HPDE6-E6E7 (cell line): ENCODE measurements at regions not wholly inside any gene's neighbourhood (a gene's known extent, or its start where the extent isn't known, plus 50 kb on each side); places are given as distances from the start of the nearest gene placed in this dataset.
A peak's percentile ranks its signal among the peaks of the same experiment; 100 is the strongest.

Experiments used
- DNase-seq: peaks from one replicate; pipeline ENCODE4 v3.0.0; 2011; ENCODE audit warnings: missing footprints; ENCODE audit errors: extremely low spot score

DNA sequence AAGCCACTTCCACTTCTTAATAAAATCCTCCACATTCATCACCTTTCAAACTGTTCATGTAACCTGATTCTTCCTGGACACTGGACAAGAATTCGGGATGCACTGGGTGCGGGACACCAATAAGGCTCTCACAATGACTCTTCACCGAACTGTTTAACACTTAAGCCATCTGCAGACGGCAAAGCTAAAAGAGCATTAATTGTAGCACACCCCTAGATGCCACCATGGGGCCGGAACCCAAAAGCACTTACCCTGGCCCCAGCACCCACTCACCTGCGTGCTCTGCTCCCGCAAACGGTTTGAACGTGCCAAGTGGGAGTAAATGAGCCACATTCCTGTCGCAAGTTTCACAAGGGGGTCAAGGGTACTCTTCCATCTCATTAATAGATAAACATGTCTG lies 254.3 kb upstream of the PRR20A start:
- DNase-seq, result no peak

DNA sequence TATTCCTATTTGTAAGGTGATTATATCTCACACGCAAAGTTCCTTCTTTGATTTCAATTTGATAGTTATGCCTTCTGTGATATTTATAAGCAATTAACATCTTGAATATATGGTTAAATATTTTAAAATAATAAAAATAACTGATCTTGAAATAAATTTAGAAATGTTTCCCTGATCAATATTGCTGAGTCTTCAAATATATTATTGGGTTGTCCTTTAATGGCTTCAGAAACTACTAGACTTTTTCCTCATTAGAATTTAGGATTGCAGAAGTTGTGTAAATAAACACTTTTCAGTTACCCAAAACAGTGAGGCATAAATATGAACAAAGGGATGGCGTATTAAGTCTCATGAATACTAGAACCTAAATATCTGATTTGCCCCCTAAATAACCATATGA lies 252.3 kb upstream of the PRR20A start:
- no peak for DNase-seq

DNA sequence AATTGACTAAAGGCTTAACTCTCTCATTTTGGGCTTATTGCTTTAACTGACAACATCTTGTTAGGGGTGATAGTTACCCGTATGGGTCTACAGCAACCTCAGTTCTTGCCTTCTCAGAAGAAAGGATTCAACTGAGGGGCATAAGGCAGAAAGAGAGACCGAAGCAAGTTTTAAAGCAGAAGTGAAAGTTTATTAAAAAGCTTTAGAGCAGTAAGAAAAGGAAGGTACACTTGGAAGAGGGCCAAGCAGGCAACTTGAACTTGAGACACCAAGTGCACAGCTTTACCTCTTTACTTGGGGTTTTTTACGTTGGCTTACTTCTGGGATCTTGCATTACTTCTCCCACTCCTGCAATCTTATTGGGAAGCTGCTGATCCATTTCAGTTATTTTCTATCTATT lies 246.9 kb upstream of the PRR20A start:
- no peak for DNase-seq

DNA sequence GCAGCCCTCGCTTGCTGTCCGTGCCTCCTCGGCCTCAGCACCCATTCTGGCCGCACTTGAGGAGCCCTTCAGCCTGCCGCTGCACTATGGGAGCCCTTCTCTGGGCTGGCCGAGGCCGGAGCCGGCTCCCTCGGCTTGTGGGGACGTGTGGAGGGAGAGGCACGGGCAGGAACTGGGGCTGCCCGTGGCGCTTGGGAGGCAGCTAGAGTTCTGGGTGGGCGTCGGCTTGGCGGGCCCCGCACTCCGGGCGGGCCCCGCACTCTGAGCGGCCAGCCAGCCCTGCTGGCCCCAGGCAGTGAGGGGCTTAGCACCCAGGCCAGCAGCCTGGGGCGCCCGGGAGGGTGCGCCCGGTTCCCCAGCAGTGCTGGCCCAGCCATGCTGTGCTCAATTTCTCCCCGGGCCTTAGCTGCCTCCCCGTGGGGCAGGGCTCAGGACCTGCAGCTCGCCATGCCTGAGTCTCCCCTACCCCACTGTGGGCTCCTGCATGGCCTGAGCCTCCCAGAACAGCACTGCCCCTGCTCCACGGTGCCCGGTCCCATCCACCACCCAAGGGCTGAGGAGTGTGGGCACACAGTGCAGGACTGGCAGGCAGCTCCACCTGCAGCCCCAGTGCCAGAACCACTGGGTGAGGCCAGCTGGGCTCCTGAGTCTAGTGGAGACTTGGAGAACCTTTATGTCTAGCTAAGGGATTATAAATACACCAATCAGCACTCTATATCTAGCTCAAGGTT lies 240.0 kb upstream of the PRR20A start:
- no peak for DNase-seq

DNA sequence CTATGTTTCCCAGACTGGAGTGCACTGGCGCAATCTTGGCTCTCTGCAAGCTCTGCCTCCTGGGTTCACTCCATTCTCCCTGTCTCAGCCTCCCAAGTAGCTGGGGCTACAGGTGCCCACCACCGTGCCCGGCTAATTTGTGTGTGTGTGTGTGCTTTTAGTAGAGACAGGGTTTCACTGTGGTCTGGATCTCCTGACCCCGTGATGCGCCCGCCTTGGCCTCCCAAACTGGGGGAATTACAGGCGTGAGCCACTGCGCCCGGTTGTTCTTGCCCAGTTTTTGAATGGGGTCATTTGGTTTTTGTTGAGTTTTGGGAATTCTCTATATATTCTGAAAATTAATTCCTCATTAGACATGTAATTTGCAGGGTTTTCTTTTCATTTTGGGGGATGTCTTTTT lies 238.4 kb upstream of the PRR20A start:
- DNase-seq, result no peak

DNA sequence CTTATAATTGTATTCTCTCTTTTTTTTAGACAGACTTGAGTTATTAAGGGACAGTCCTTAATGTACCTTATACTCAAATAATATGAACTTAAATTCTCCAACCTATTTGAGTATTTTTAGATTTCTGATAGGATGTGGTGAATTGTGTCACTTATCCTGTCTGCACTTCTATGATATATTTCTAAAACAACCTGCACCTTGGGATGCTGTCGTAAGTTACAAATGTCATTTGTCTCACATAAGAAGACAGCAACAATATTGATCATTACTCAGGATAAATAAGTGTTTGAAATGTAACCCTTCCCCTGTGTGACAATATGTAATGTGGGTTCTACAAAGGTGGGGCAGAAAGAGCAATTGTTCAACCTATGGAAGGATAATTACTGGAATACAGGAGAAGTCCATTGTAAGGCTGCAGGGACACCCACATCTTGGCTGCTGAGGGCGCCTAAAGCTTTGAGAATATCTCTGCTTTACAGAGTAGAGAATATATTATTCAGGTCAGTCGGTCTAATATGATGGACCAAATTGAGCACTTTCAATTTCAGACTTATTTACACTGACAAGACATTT lies 236.9 kb upstream of the PRR20A start:
- DNase-seq, result no peak

DNA sequence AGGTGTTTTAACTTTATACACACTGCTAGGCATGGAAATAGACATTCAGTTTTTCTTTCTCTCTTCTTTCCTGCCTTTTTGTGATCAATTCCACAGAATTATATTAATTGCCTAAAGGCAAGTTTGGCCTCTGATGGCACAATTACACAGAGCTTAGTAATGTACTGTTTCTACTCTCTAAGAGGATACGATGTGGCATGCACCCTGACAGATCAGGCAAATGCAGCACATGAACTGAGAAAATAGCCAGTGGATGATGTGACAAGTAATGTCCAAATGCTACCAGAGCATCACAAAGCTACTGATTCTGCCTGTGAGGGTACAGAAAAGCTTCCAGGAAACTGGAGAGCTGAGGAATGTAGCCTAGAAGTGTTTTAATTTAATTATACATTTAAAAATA lies 233.8 kb upstream of the PRR20A start:
- DNase-seq, result peak; percentile 1

DNA sequence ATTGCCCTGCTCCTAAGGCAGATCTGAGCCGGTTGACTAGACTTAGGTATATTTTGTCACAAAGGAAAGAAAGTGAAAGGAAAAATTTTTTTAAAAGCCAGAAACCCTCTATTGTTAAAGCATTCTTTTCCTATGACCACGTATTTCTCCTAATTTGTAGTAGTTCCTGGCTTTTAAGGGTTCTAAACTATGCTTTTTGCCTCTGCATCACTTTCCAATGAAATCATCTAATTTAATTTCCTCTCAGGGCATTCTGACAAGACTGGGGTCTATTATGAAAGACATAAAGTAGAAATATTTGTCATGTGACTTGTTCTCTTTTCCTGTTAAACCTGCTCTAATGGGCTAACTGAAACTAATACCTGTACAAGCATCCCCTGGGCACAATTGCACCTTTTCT lies 233.0 kb upstream of the PRR20A start:
- DNase-seq, result peak; percentile 12

DNA sequence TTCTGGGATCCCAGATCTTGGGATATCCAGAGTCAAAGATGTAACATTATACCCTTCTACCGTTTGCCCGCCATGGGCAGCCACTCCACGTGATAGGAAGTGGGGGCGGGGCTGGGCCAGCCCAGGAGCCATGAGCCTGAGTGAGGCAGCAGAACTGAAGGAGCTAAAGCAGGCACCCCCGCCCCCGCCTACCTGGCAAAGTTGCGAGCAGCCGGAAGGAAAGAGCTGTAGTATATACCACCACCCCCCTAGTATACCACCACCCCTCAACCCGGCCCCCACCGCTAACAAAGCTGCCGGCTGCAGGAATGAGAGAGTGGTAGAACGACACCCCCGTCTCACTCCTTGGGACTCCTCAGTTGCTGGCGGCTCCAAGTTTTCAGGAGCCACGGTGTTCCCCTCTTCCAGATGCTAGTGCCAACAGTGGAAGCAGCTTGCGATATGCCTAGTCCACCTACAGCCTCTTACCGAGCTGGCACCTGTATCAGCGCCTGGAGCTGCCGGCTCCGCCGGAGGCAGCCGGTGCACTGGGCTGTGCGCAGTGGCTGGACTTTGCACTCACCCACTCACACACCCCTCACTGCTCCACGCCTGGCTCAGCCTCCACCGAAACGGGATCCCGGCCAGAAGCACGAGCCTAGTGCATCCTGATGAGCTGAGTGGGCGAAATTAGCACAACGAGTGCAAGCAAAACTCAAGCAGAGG lies 230.7 kb upstream of the PRR20A start:
- no peak for DNase-seq

DNA sequence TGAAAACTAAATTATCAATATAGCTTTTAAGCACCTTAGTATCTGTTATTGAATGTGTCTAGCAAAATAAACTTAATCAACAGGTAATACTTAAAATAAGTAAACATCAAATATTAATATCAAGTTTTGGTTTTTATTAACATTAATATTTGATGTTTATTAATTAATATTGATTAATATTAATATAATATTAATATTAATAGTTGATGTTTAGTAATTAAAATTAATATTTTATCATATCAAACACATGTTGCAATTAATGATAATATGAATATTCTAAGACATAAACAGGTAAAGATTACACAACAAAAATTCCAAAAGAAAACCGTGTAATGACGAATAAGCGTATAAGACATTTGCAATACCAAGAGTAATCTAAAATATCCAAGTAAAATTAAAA lies 222.8 kb upstream of the PRR20A start:
- DNase-seq, result no peak

DNA sequence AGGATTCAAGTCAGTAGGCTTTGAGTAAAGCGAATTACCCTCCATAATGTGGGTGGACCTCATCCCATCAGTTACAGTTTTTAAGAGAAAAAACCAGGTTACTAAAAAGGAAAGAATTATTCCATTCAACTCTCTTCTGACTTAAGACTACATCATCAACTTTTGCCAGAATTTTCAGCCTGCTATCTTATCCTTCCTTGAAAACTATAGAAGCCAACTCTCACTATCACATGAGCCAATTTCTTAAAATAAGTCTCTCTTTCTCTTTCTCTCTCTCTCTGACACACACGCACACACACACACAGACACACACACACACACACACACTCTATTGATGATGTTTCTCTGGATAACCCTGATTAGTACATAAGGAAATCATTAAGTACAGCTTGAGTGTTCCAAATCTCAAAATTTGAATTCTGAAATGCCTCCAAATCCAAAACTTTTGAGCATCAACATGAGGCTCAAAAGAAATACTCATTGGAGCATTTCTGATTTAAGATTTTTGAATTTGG lies 217.0 kb upstream of the PRR20A start:
- DNase-seq, result no peak

DNA sequence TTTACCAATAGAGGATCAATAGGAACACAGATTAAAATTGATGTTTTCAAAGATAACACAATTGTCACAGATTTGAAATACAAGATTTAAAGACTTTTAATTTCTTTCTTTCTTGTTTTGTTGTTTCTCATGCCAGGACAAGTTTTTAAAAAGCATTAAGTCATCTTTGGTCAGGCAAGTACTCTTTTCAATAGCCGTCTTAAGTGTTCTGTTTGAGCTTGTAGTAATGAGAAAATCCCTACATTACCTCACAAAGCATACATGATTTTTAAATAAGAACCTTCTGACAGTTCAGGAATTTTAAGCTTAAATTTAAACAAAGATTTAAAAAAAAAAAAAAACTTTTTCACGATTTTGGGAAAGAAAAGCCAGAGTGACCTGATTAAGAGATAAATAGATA lies 216.3 kb upstream of the PRR20A start:
- DNase-seq, result no peak

DNA sequence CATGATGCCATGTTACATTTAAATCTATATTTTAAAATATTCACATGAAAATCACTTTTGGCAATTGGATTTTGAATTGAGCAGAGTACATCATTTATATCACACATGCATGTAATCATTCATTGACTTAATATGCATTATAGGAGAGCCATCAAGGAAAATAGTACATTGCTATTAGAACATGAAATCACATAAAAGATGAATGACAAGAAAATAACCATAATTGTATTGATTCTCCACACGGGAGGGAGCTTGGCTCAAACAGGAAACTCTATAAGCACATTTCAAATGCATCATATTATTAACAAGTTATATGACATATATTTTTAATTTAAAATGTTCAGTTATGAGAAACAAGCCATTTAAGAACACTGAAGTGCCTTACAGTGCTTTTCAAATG lies 208.6 kb upstream of the PRR20A start:
- no peak for DNase-seq

DNA sequence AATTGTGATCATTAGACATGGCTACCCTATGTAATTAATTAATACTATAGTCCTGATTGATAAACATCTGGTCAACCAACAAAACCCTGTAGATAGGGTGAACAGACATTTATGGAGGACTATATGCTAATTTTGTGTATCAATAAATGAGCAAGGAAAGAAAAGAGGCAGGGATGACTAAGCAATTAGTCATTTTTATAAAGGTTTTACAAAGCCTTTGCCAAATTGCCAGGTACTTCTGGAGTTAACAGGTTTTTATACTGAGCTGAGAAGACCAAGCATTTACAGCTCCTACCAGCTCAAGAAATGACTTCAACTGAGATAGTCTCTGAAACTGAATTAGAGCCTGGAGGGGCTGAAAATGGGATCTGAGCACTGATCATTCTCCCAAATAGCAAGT lies 186.8 kb upstream of the PRR20A start:
- peak; percentile 1 for DNase-seq

DNA sequence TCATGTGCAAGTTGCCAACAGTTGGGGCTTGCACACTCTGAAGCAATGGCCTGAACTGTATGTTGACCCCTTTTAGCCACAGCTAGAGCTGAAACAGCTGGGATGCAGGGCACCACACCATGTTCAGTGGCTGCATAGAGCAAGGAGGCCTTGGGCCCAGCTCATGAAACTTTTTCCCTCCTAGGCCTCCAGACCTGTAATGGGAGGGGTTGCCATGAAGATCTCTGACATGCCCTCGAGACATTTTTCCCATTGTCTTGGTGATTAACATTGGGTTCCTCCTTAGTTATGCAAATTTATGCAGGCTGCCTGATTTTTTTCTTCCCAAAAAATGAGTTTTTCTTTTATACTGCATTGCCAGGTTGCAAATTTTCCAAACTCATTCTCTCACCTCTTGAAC lies 165.1 kb upstream of the PRR20A start:
- no peak for DNase-seq

DNA sequence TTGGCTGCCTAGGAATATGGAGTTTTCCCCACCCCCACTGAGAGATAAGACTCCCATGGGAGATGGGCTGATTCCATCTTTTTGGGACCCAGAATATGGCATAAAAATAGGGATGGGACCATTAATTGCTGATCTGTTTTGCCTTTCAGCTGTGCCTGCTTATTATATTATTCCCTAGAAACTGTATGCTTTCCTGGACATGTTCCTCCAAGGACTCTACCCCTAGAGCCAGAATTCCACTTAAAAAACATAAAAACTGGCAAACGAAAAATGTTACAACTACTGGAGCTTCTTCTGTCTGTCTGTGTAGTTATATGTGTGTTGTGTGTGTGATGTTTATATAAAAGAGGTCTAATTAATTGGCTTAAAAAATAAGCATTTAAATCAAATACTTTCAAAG lies 159.9 kb upstream of the PRR20A start:
- no peak for DNase-seq

DNA sequence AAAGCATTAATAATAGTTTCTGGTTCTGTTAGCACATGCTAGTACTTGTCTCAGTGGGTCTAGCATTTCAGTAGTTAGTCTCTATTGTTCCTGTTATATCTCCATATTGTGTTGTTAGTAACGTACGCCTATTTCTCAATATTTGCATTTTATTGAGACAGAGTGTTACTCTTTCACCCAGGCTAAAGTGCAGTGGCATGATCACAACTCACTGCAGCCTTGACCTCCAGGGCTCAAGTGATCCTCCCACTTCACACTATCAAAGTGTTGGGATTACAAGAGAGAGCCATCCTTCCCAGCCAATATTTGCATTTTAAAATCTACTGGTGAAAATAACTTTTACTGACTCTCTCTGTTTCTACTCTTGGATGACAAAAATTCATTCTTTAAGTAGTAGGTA lies 154.6 kb upstream of the PRR20A start:
- DNase-seq, result no peak

DNA sequence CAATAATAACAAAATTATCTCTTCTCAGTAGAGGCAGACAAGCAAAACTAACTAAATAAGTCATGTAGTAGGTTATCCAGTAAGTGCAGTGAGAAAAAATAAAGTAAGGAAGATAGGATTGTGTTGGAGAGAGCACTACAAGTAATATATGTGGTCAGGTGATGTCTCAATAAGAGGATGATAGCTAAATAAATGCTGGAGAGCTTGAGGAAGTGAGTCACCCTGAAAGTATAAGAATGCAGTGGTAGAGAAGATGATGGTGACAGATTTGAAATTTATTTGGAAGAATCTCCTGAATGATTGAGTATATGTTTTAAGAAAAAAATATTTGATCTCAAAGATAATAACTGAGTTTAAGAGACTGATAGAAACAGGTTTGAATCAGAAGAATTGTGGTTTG lies 152.2 kb upstream of the PRR20A start:
- DNase-seq, result peak; percentile 3

DNA sequence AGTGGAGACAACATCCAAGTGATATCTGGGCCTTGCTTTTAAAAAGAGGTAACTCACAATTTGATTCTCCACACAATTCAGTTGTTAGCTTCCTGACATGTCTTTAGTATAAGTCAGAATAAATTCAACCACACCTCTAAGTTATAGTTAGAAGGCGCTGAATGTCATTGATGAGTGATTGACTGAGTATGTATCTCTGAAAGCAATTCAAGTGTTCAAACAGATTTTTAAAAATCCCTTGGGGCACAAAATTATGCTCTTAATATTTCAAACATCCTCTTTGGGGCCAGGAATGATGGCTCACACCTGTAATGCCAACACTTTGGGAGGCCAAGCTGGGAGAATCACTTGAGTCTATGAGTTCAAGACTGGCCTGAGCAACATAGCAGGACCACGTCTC lies 137.0 kb upstream of the PRR20A start:
- DNase-seq, result no peak

DNA sequence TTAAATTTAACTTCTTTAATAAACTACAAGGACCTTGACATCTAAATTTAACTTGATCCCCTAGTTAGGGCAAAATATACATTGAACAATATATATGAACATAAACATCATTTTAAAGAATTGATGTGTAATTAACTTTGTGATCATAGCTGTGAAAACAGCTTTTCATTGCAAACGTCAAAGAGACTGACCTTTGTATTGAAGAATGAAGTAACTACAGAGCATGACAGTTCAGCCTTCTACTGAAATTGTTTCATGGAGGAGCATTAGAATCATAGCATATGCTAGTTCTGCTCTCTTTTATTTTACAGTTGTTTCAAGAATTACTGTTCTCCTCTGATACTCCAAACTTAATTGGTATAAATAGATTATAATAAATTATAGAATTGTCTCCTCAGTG lies 123.4 kb upstream of the PRR20A start:
- no peak for DNase-seq

DNA sequence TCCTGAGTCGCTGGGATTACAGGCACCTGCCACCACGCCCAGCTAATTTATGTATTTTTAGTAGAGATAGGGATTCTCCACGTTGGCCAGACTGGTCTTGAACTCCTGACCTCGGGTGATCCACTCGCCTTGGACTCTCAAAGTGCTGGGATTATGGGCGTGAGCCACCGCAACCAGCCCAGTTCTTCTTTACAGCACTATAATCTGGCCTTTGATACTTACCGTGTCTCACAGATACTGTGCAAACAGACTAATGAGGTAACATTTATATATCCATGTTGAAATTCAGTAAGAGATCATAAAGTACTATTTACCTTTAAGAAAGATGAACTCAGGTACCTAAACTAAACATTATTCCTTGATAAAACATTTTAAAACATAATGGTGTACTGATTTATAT lies 121.8 kb upstream of the PRR20A start:
- no peak for DNase-seq

DNA sequence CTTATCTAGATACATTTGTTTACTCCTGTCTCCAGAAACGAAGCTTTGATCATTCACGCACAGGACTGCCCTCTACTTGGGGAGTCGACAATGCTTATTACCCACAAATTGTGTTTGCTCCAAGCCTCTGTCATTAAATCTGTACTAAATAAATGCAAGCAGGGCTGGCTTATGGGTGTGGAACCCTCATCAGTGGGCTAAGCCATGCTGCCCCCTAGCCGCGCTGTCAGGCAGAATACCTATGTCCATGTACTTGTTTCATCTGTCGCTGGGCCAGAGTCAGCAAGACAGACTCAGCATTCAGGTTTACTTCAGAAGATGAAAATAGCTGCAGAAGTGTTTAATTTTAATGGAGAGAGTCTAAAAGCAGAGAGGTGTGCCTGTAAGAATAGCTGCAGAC lies 110.0 kb upstream of the PRR20A start:
- no peak for DNase-seq

DNA sequence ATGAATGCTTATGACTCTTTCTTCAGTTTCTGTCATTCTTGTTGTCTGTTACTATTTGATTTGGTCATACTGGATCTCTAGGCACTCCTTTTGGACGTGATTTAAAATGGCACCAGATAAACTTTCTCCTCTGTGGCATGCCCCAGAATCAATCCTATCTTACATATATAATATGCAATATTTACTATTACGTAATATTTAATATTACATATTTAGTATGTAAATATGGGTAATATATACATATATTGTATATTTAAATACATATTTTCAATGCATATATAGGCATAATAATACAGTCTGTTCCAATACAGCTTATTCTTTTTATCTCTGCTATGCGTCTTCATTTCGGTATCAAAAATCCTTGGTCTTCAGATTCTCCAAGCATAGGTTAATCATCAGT lies 104.4 kb upstream of the PRR20A start:
- DNase-seq, result no peak
